Ishikawa (cell line): ENCODE measurements at regions not wholly inside any gene's neighbourhood (a gene's known extent, or its start where the extent isn't known, plus 50 kb on each side); places are given as distances from the start of the nearest gene placed in this dataset.

ENCODE experiments used
- CEBPB ChIP-seq: IDR thresholded peaks from 2 replicates; pipeline ENCODE4 v1.6.1; 2012
- CREB1 ChIP-seq: IDR thresholded peaks from 2 replicates; pipeline ENCODE4 v1.6.1; 2012; ENCODE audit warnings: low read depth
- EGR1 ChIP-seq: IDR thresholded peaks from 2 replicates; pipeline ENCODE4 v1.6.1; 2012
- EP300 ChIP-seq: IDR thresholded peaks from 2 replicates; pipeline ENCODE4 v1.6.1; 2012; ENCODE audit warnings: borderline replicate concordance
- FOXM1 ChIP-seq: IDR thresholded peaks from 2 replicates; pipeline ENCODE4 v1.6.1; 2012; ENCODE audit warnings: low read depth, borderline replicate concordance
- MAX ChIP-seq: IDR thresholded peaks from 2 replicates; pipeline ENCODE4 v1.6.1; 2012
- NFIC ChIP-seq: IDR thresholded peaks from 2 replicates; pipeline ENCODE4 v1.6.1; 2012
- REST ChIP-seq: IDR thresholded peaks from 2 replicates; pipeline ENCODE4 v1.6.1; 2012; ENCODE audit warnings: low read depth, mild to moderate bottlenecking
- TAF1 ChIP-seq: IDR thresholded peaks from 2 replicates; pipeline ENCODE4 v1.6.1; 2012; ENCODE audit warnings: low read depth, mild to moderate bottlenecking
- TCF12 ChIP-seq: IDR thresholded peaks from 2 replicates; pipeline ENCODE4 v1.6.1; 2012; ENCODE audit warnings: low read depth
- TEAD4 ChIP-seq: IDR thresholded peaks from 2 replicates; pipeline ENCODE4 v1.6.1; 2012
- YY1 ChIP-seq: IDR thresholded peaks from 2 replicates; pipeline ENCODE4 v1.6.1; 2012; ENCODE audit warnings: low read depth
- ZBTB7A ChIP-seq: IDR thresholded peaks from 2 replicates; pipeline ENCODE4 v1.6.1; 2012; ENCODE audit warnings: low read depth

- TF ChIP-seq REST (no peak), YY1 (no peak), TAF1 (no peak), EGR1 (no peak), CEBPB (no peak), EP300 (no peak), ZBTB7A (no peak), NFIC (no peak), TCF12 (no peak), MAX (no peak), CREB1 (no peak), FOXM1 (no peak), TEAD4 (no peak)
Measured at GRCh38 chr6:71190809-71191208, 97.8 kb upstream of the OGFRL1 start.
